ENCODE measurements at regions not wholly inside any gene's neighbourhood (a gene's known extent, or its start where the extent isn't known, plus 50 kb on each side); places are given as distances from the start of the nearest gene placed in this dataset.
"Not testable (repeated sequence)": the region's sequence is repeated elsewhere in the genome, so short reads cannot be mapped to it uniquely, and the experiment has no call there.

DNA sequence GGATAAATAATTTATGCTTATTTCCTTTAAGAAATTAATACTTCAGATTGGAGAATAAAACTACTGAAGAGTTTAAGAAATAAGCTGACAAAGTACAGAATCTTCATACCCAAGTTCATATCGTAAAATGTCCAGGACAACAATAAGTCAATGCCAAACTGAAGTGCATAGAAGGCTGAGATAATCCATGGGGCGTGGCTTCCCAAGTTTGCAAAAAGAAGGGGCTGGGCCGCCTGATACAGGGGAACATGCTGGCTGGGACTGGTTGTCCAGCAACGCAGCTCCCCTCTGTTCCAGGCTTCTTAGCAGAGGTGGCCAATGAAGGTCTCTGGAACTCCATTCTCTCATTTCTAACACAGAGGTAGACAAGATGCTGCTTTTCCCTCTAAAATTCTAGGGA lies 189.5 kb upstream of the SPOPL start:
- Histone ChIP-seq H3K9me3 (peaks cover 0 to 7% of the 10 kb centered on the region in 2 donors), H3K27ac (no peak overlapping the region), H3K36me3 (no peaks in the 10 kb centered on the region), H3K4me3 (no peak overlapping the region), H3K27me3 (no peaks in the 10 kb centered on the region), H3K4me1 (no peaks in the 10 kb centered on the region)
- intact Hi-C loops (cut with DNase I), result no loop called here
- TF ChIP-seq, protein P1, sequence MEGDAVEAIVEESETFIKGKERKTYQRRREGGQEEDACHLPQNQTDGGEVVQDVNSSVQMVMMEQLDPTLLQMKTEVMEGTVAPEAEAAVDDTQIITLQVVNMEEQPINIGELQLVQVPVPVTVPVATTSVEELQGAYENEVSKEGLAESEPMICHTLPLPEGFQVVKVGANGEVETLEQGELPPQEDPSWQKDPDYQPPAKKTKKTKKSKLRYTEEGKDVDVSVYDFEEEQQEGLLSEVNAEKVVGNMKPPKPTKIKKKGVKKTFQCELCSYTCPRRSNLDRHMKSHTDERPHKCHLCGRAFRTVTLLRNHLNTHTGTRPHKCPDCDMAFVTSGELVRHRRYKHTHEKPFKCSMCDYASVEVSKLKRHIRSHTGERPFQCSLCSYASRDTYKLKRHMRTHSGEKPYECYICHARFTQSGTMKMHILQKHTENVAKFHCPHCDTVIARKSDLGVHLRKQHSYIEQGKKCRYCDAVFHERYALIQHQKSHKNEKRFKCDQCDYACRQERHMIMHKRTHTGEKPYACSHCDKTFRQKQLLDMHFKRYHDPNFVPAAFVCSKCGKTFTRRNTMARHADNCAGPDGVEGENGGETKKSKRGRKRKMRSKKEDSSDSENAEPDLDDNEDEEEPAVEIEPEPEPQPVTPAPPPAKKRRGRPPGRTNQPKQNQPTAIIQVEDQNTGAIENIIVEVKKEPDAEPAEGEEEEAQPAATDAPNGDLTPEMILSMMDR (IDR thresholded peaks at IDR 0.05), result no peak
- ATAC-seq (no peak), DNase-seq (no peak)

DNA sequence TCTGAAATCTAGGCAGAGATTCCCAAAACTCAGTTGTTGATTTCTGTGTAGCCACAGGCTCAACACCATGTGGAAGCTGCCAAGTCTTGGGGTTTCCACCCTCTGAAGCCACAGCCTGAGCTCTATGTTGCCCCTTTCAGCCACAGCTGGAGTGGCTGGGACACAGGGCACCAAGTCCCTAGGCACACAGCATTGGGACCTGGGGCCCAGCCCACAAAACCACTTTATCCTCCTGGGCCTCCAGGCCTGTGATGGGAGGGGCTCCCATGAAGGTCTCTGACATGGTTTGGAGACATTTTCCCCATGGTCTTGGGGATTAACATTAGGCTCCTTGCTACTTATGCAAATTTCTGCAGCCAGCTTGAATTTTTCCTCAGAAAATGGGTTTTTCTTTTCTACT lies 186.0 kb upstream of the SPOPL start:
- H3K27me3 ChIP-seq; H3K36me3 ChIP-seq; intact Hi-C loops (cut with DNase I); DNase-seq; H3K27ac ChIP-seq; H3K4me3 ChIP-seq; H3K4me1 ChIP-seq; ATAC-seq; H3K9me3 ChIP-seq: not testable (repeated sequence)

- Histone ChIP-seq H3K36me3 (no peaks in the 10 kb centered on the region), H3K4me1 (no peaks in the 10 kb centered on the region), H3K27ac (no peak overlapping the region), H3K27me3 (no peaks in the 10 kb centered on the region), H3K4me3 (no peak overlapping the region), H3K9me3 (peaks cover 0 to 7% of the 10 kb centered on the region in 2 donors)
- TF ChIP-seq, protein P1 (IDR thresholded peaks at IDR 0.05), result no peak
- ATAC-seq (no peak), DNase-seq (no peak)
- intact Hi-C loops (cut with DNase I), result no loop called here
Observed at GRCh38 chr2:138319616-138320015, 182.0 kb upstream of the SPOPL start.

DNA sequence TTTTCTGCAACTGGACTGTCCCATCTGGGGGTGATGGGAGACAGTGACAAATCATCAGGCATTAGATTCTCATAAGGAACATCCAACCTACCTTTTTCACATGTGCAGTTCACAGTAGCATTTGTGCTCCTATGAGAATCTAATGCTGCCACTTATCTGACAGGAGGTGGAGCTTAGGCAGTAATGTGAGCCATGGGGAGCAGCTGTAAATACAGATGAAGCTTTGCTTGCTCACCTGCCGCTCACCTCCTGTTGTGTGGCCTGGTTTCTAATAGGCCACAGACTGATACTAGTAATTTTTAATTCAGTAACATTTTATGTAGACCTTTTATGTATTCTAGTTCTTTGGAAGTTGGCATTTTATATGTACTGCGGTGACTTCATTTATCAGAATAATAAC lies 180.1 kb upstream of the SPOPL start:
- intact Hi-C loops (cut with DNase I), result no loop called here
- TF ChIP-seq, protein P1 (IDR thresholded peaks at IDR 0.05), result no peak

DNA sequence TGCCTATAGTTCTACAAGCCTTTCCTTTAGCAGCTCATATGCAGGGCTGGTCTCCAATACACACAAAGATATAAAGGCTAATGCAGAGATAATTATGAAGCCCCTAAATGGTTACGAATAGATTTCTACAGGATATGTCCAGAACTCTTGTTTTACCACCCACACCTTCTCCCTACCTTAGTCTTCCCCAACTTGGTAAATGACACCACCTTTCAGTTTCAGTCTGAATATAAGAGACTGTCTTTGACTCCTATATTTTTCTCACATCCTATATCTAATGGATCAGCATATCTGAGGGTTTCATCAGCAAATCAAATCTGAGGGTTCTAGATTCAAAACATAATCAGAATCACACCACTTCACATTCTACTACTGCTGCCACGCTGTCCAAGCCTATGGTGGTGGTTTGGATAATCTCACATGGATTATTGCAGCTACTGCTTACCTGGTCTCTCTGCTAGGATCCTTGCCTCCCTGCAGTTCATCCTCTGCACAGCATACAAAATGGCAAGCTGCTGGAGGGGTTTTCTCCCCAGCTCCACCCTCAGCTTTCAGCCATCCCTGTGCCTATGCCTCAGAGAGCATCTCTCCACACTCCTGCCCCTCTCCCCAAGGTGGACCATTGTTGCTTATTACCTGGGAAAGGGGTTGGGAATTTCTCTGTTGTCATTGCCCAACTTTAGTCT lies 178.0 kb upstream of the SPOPL start:
- H3K27ac ChIP-seq, result no peak overlapping the region
- TF ChIP-seq, protein P1 (IDR thresholded peaks at IDR 0.05), result no peak
- H3K9me3 ChIP-seq, result no peaks in the 10 kb centered on the region
- H3K4me1 ChIP-seq, result no peaks in the 10 kb centered on the region
- DNase-seq, result no peak
- no peaks in the 10 kb centered on the region for H3K27me3 ChIP-seq
- H3K4me3 ChIP-seq, result no peak overlapping the region
- H3K36me3 ChIP-seq, result no peaks in the 10 kb centered on the region
- no peak for ATAC-seq
- intact Hi-C loops (cut with DNase I), result no loop called here

More for the DNA sequence above, 180.1 kb upstream of the SPOPL start:
- Histone ChIP-seq H3K4me3 (no peak overlapping the region), H3K27me3 (no peaks in the 10 kb centered on the region), H3K4me1 (no peaks in the 10 kb centered on the region), H3K27ac (no peak overlapping the region), H3K36me3 (no peaks in the 10 kb centered on the region), H3K9me3 (no peaks in the 10 kb centered on the region)
- DNase-seq (no peak), ATAC-seq (no peak)

Data from left lung (tissue), 4 donors.